ENCODE measurements at regions not wholly inside any gene's neighbourhood (a gene's known extent, or its start where the extent isn't known, plus 50 kb on each side); places are given as distances from the start of the nearest gene placed in this dataset.

DNA sequence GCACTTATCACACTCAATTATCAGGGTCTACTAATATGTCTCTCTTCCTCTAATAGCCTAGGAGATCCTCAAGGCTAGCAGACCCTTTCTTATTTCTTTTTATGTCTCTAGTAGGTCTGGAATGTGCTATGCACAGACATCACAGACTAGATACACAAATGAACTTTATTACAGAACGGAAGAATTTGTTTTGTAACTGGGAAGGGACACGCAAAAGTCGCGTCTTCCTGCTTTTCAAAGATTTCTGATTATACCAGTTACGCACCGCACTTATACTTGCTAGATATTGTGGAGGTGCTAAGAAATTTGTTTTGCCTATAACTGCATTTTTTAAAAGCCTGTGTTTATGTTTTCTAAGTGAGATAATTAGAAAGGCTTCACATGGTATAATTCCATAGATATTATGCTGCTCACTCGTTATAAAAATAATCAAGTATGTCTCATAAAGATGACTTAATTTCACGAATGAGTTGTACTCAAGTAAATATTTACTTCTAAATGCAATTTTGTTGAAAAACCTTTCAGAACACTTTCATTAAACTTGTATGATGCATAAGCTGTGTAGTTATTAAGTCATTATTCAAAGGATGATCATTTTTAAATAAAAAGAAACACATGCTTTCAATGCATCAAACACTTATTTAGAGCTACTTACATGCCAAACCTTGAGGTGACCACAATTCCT is 662.6 kb downstream of the ACTL7B start:
- no peaks in the 10 kb centered on the region for H3K9me3 Mint-ChIP-seq
- no peak overlapping the region for H3K27ac Mint-ChIP-seq (ENCODE audit: unreplicated experiment)
- TF ChIP-seq, protein P1, sequence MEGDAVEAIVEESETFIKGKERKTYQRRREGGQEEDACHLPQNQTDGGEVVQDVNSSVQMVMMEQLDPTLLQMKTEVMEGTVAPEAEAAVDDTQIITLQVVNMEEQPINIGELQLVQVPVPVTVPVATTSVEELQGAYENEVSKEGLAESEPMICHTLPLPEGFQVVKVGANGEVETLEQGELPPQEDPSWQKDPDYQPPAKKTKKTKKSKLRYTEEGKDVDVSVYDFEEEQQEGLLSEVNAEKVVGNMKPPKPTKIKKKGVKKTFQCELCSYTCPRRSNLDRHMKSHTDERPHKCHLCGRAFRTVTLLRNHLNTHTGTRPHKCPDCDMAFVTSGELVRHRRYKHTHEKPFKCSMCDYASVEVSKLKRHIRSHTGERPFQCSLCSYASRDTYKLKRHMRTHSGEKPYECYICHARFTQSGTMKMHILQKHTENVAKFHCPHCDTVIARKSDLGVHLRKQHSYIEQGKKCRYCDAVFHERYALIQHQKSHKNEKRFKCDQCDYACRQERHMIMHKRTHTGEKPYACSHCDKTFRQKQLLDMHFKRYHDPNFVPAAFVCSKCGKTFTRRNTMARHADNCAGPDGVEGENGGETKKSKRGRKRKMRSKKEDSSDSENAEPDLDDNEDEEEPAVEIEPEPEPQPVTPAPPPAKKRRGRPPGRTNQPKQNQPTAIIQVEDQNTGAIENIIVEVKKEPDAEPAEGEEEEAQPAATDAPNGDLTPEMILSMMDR (conservative IDR thresholded peaks at IDR 0.05), result no peak
- no peak overlapping the region for H3K4me3 Mint-ChIP-seq
- no peak for DNase-seq (ENCODE audit: low read depth, low spot score)
- peaks cover 3% of the 10 kb centered on the region for H3K27me3 Mint-ChIP-seq (ENCODE audit: low read depth)
- H3K4me1 Mint-ChIP-seq, result no peaks in the 10 kb centered on the region
- H3K36me3 Mint-ChIP-seq (ENCODE audit: low read depth), result no peaks in the 10 kb centered on the region

GRCh38 chr9:108191065-108191464 is 664.7 kb downstream of the ACTL7B start:
- Mint-ChIP-seq H3K27ac (ENCODE audit: unreplicated experiment) (no peak overlapping the region), H3K27me3 (ENCODE audit: low read depth) (peaks cover 3% of the 10 kb centered on the region), H3K4me3 (no peak overlapping the region), H3K9me3 (no peaks in the 10 kb centered on the region), H3K36me3 (ENCODE audit: low read depth) (no peaks in the 10 kb centered on the region), H3K4me1 (no peaks in the 10 kb centered on the region)
- no peak for DNase-seq (ENCODE audit: low read depth, low spot score)
- TF ChIP-seq, protein P1 (conservative IDR thresholded peaks at IDR 0.05), result no peak

DNA sequence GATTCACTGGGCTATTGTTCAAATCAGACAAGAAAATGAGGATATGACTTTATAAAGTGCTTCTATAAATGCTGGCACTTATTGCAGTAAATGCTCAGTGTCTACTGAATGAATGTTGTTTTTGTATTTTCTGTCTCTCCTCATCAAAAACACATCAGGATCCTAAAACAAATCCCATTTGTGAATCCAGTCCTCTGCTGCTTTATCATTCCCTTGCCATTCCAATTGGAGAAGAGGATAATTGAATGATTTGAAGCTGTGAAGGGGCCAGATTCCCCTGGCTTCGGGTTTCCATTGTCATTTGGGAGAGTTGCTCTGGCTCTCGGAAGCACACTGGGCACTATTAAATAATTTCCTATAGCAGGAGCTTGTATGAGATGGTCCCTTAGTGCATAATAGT is 666.8 kb downstream of the ACTL7B start:
- no peaks in the 10 kb centered on the region for H3K4me1 Mint-ChIP-seq
- H3K27ac Mint-ChIP-seq (ENCODE audit: unreplicated experiment), result no peak overlapping the region
- peaks cover 3% of the 10 kb centered on the region for H3K27me3 Mint-ChIP-seq (ENCODE audit: low read depth)
- H3K4me3 Mint-ChIP-seq, result no peak overlapping the region
- no peaks in the 10 kb centered on the region for H3K9me3 Mint-ChIP-seq
- no peaks in the 10 kb centered on the region for H3K36me3 Mint-ChIP-seq (ENCODE audit: low read depth)
- no peak for DNase-seq (ENCODE audit: low read depth, low spot score)
- TF ChIP-seq, protein P1 (conservative IDR thresholded peaks at IDR 0.05), result no peak

DNA sequence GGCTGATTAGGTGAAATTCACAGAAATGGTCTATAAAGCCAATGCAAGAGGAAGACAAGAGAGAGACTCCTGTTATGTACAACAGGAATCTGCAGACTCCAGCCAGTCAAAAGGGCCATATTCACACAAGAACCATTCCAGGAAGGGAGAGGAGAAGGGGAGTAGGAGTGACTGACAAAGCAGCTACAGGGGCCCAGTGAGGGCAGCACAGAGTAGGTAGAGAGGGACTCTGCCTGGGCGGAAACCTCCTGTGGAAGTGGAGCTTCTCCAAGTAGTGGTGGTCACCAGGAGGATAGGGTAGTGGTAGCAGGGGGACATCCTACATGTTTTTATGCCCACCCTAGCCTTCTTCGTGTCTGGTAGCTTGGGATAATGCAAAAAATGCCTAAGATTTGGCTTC is 667.3 kb downstream of the ACTL7B start:
- no peaks in the 10 kb centered on the region for H3K9me3 Mint-ChIP-seq
- DNase-seq (ENCODE audit: low read depth, low spot score), result no peak
- no peak overlapping the region for H3K27ac Mint-ChIP-seq (ENCODE audit: unreplicated experiment)
- H3K27me3 Mint-ChIP-seq (ENCODE audit: low read depth), result peaks cover 3% of the 10 kb centered on the region
- no peaks in the 10 kb centered on the region for H3K36me3 Mint-ChIP-seq (ENCODE audit: low read depth)
- H3K4me1 Mint-ChIP-seq, result no peaks in the 10 kb centered on the region
- TF ChIP-seq, protein P1 (conservative IDR thresholded peaks at IDR 0.05), result no peak
- no peak overlapping the region for H3K4me3 Mint-ChIP-seq

- Mint-ChIP-seq H3K9me3 (no peaks in the 10 kb centered on the region), H3K27ac (ENCODE audit: unreplicated experiment) (no peak overlapping the region), H3K27me3 (ENCODE audit: low read depth) (no peaks in the 10 kb centered on the region), H3K4me3 (no peak overlapping the region), H3K4me1 (no peaks in the 10 kb centered on the region), H3K36me3 (ENCODE audit: low read depth) (no peaks in the 10 kb centered on the region)
- TF ChIP-seq, protein P1 (conservative IDR thresholded peaks at IDR 0.05), result no peak
- DNase-seq (ENCODE audit: low read depth, low spot score), result no peak
Observed at GRCh38 chr9:108186642-108187395, 669.0 kb downstream of the ACTL7B start.

All from neural crest cell (in vitro differentiated cells).